ENCODE measurements at regions not wholly inside any gene's neighbourhood (a gene's known extent, or its start where the extent isn't known, plus 50 kb on each side); places are given as distances from the start of the nearest gene placed in this dataset.
"Not testable (repeated sequence)": the region's sequence is repeated elsewhere in the genome, so short reads cannot be mapped to it uniquely, and the experiment has no call there.

DNA sequence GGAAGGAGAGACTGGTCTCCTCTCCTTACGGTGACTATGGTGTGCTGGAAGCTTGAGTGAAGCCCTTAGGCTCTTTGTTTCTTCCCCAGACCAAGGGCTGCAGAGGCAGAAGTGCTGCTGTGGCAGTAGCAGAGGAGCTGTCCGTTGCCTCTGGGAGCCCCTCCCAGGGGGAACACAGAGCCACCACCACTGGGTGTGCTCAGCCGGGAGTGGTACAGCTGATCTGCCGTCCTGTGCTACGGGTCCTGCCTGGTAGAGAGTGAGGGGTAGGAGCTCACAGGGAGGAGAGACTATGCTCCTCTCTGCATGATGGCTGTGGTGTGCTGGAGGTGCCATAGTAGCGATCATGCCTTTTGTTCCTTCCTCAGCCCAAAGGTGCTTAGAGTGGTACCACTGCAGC is 318.7 kb downstream of the DOK5 start:
- no peak for DNase-seq

DNA sequence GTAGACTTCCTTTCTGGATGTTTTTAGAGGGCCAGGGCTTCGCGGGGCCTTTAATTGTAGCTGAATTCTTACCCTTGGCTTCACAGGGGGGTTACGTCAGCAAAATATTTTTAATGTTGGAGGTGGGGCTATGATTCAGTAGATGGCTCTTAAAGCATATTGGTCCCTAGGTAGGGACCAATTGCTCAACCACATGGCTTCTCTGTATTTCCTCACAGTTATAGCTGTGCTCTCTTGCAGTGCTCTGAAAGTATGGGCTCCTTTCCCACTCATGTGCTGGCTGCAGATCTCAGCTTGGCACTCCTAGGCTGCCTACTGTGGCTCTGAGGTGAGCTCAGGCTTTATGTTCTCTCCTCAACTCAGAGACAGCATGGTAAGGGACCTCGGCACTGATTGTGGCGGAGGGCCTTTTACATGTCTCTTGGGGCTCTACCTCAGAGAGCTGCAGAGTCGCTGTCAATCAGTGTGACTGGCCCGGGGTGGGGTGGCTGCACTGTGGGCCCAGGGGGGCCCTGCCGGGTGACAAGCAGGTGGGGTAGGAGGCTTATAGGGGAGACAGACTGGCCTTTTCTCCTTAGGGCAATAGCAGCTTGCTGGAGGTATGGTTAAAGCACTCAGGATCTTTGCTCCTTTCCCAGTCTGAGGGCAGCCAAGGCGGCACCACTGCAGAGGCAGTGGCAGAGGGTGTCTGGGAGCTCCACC is 318.0 kb downstream of the DOK5 start:
- DNase-seq = no peak

DNA sequence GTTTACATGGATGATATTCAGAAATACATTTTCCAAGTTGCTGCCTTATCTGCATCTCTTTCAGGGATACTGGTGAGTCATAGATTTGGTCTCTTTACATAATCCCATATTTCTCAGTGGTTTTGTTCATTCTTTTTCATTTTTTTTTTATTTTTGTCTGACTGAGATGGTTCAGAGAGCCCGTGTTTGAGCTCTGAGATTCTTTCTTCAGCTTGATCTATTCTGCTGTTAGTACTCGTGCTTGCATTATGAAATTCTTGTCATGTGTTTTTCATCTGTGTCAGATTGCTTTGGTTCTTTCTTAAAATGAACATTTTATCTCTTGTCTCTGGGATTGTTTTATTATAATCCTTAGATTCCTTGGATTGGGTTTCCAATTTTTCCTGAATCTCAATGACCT is 317.3 kb downstream of the DOK5 start:
- DNase-seq = no peak

DNA sequence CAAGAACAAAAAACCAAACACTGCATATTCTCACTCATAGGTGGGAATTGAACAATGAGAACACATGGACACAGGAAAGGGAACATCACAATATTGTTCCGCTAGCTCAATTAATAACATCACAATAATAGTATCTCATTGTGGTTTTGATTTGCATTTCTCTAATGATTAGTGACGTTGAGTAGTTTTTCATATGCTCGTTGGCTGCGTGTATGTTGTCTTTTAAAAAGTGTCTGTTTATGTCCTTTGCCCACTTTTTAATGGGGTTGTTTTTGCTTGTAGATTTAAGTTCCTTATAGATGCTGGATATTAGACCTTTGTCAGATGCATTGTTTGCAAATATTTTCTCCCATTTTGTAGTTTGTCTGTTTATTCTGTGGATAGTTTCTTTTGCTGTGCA is 312.9 kb downstream of the DOK5 start:
- DNase-seq = not testable (repeated sequence)

DNA sequence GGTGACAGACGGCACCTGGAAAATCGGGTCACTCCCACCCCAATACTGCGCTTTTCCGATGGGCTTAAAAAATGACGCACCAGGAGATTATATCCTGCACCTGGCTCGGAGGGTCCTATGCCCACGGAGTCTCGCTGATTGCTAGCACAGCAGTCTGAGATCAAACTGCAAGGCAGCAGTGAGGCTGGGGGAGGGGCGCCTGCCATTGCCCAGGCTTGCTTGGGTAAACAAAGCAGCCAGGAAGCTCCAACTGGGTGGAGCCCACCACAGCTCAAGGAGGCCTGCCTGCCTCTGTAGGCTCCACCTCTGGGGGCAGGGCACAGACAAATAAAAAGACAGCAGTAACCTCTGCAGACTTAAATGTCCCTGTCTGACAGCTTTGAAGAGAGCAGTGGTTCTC is 307.4 kb downstream of the DOK5 start:
- DNase-seq = not testable (repeated sequence)

DNA sequence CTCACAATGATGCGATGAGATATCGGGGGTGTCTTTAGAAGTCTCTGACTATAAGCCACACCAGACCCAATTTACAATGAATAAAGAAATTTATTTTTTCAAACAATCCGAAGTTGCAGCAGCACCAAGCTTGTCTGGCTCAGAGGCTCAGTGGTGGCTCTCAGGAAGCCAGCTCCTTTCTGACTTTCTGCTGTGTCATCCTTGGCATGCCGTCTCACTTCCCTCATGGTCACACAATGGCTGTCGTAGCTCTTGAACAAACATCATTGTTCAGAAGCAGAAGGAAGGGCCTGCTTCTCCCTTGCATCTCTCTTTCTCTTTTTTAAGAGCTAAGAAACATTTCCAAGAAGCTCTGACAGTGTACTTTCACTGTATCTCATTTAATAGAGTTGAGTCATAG is 299.0 kb downstream of the DOK5 start:
- no peak for DNase-seq

DNA sequence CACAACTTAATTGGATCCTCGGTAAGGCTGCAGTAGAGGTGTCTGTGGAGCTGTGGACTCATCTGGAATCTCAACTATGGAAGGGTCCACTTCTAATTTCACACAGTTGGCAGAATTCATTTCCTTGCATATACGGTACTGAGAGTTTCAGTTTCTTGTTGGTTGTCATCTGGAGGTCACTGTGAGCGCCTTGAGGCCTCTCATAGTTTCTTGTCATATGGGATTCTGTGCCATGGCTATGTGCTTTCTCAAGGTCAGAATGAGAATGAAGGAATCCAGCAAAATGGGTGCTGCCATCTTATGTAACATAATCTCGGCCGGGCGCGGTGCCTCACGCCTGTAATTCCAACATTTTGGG is 298.2 kb downstream of the DOK5 start:
- no peak for DNase-seq

DNA sequence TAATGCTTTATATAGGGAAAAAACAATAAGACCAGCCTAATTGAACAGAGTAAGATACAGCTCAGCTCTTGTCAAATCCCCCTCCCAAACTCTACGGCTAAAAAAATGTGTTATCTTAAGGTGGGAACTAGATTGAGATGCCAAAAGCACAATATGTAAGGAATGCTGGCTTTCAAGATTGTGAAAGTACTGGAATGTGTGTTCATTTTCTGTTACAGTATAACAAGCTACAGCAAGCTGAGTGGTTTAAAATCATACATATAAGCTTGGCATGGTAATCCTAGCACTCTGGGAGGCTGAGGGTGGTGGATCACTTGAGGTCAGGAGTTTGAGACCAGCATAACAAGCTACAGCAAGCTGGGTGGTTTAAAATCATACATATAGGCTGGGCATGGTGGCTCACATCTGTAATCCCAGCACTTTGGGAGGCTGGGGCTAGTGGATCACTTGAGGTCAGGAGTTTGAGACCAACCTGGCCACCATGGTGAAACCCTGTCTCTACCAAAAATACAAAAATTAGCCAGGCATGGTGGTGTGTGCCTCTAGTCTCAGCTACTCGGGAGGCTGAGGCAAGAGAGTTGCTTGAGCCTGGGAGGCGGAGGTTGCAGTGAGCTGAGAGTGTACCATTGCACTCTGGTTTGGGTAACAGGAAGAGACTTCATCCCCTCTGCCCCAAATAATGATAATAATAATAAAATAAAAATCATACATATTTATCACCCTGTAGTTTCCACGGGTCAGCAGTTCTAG is 297.7 kb downstream of the DOK5 start:
- DNase-seq = no peak

DNA sequence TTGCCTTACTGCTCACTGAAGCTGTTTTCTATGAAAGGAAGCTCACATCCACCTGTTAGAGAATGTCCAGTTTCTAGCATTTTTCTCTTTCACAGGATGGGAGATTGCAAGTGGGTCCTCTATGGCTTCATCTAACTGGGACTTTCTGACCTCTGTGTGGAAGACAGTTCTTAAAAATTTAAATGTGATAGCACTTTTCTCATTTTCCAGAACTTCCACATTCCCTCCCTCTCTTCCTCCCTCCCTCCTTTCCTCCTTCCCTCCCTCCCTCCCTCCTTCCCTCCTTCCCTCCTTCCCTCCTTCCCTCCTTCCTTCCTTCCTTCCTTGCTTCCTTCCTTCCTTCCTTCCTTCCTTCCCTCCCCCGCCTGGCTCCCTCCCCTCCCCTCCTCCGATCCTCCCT is 291.1 kb downstream of the DOK5 start:
- DNase-seq = no peak

DNA sequence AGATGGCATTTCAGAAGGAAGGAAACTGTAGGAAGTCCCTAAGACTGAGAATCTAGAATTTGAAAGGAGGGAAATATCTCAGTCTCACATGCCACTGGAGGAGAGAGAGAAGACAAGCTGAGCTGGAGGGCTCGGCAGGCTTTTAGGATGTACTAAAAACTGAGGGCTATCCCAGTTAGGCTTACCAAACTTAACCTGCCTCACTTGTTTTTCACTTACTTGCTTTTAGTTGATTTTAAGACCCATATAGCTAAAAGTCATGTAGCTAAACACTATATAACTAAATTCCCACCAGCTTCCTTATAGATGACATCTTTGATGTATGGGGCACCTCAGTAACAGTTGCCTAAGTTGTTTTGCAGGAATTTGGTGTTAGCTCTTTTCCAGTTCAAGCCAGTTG is 288.0 kb downstream of the DOK5 start:
- DNase-seq = no peak

DNA sequence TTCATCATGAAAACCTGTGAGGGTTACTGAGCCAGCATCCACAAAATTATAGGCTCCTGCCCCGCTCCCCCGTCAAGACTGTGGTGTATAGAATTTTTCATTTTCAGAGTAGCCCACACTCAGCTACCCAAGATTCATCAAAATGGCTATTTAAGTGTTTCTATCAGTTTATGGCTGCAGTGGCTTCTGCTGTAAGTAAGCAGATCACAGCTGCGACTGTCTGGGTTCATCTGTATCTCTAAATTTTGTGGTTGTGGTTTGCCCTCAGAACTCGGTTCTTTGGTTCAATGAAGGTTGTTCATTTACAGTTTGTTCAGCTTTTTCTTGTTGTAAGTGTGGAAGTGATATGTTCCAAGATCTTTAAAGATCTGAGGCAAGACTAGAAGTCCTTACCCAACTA is 284.2 kb downstream of the DOK5 start:
- no peak for DNase-seq

DNA sequence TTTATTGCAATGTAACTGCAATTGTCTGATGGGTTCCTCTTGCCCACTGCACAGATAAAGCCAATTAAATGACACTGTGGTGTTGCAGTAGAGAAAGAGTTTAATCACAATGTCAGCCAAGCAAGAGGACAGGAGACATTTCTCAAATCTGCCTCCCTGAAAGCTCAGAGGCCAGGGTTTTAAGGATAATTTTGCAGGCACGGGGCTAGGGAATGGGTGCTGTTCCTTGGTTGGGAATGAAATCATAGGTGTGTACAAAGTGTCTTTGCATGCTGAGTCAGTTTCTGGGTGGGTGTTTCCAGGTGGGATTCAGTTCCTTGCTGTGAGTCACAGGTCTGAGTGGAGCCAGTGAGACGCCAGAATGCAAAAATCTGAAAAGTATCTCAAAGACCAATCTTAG is 271.4 kb downstream of the DOK5 start:
- DNase-seq = no peak

DNA sequence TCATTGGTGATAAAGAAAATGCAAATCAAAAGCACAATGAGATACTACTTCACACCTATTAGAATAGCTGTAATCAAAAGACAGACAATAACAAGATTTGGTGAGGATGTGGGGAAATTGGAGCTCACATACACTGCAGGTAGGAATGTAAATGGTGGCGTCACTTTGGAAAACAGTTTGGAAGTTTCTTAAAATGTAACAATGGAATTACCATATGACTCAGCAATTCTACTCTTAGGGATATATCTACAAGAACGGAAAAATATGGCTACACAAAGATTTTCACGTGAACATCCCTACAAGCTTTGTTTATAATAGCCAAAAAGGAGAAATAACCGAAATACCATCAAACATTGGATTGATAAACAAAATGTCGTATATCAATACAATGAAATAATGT is 270.4 kb downstream of the DOK5 start:
- DNase-seq = no peak

DNA sequence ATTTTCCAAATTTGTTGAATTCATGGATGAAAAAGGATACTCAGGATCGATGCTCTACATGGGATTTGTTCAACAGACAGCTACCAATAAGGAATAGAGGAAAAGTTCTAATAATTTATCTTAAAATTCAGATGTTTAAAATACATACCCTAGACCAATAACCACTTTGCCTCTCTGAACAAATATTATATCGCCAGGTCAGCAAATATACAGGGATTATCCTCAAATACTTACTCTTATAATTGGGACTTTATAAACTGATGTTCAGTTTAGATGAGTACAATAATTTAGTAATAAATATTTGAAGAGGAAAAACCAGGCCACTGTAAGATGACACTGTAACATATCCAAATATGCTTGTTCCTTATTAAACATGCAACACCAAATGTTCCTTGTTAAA is 268.7 kb downstream of the DOK5 start:
- DNase-seq = no peak

DNA sequence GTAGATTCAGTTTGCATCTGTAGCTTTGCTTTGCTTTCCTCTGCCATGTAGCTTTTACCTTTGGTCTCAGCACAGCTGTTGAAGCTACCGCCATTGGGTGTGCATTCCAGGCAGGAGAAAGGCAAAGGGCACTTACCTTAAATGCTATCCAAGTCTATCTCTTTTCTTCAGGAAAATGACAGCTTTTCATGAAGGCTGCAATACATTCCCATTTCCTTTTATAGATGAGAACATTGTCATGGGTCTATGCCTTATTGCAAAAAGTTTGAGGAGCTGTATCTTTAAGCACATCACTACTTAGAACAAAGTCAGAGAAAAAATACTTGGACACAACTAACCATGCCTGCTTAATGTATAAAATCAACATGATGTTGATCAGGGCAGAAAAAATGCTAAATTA is 266.8 kb downstream of the DOK5 start:
- no peak for DNase-seq

DNA sequence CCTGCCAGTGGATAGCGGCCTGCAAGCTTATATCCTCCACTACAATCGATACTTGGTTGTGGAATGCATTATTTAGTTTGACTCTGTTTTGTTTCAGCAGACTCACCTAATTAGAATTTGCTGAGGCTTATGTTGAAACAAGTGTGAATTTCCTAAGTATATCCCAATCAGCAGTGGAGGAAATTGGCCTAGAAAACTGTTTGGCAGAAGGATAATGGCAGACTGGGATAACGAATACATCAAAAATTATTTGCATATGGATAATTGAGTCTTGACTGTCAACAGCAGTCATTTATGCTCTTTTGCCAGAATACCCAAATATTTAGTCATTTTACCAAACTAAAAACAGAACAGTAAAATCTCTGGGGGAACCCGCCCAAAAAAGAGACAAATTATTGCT is 261.0 kb downstream of the DOK5 start:
- no peak for DNase-seq

DNA sequence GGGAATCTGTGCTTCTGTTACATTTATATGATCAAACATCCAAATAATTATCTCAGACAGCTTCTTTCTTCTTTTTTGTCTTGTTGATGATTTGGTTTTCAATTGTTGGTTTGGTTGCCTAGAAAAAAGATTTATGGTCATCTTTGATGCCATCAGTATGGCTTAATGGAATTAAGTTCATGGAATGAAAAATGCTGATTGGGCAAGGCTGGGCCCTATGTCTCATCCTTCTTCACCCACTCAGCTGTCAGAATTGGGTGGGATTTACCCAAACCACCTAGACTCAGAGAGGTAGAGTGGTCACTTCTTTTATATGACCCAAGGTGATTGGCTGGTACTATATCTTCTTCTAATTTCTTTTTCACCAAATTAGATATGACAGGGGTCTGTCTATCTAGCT is 258.3 kb downstream of the DOK5 start:
- DNase-seq = no peak

DNA sequence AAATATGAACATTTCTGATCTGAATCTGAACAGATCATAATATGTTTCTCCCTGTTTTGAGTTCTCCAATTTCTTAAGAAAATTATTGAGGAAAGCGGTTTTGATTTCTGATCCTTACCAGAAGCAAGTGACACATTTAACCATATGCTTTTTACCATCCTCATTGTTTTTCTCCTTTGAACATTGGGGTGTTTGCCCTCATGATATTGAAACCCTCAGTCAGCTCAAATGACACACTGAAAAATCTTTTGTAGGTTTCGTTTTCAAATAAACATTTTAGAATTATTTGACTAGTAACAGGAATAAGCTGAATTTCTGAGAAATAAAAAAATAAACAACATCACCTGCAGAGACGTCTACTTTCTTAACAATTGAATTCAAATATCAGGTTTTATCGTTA is 252.1 kb downstream of the DOK5 start:
- no peak for DNase-seq

DNA sequence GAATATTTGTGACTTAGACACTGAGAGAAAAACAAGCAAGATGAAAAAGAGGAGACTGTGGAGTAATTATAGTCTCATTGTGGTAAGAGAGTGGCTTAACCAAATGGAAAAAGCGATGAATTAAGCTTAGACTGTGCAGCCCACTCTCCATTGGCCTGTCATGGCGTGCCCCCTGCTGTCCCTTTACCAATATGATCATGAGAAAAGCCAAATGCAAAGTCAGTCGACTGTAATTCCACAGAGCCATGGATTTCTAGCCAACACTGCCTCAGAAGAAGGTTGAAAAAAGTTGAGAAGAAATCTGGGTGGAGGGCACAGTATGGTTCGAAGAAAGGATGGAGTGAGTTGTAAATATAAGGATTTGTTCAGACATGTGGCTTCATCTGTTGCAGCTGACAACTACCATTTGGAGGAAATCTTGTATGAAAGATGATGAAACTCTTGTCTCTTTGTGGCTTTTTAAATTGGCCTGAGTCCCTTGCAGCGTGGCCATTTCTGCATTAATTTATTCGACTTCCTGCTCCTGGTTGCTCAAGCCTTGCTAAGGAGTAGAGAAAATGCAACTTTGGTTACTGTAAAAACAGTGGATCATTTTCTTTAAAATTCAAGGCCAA is 251.4 kb downstream of the DOK5 start:
- peak in 1 of 2 experiments; percentile 31 for DNase-seq

DNA sequence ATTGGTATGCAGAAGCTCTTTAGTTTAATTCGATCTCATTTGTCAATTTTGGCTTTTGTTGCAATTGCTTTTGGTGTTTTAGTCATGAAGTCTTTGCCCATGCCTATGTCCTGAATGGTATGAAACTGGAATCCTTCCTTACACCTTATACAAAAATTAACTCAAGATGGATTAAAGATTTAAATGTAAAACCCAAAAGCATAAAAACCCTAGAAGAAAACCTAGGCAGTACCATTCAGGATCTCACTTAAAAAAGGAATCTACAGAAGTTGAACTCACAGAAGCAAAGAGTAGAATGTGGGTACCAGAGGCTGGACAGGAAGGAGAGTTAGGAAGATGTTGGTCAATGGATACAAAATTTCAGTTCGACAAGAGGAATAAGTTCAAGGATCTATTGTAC is 249.9 kb downstream of the DOK5 start:
- DNase-seq = not testable (repeated sequence)

DNA sequence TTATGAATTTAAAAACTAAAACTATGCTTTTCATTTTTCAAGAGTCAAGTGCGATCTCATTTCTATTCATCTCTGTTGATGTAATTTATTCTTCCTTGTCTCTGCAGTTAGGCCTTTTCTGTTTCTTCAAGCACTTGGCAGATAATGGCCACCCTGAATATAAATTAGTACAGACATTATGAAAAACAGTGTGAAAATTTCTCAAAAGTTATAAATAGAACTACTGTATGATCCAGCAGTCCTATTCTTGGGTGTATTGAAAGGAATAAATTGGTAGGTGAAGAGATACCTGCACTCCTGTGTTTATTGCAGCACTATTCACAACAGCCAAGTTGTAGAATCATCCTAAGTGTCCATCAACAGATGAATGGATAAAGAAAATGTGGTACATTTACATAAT is 248.3 kb downstream of the DOK5 start:
- no peak for DNase-seq

DNA sequence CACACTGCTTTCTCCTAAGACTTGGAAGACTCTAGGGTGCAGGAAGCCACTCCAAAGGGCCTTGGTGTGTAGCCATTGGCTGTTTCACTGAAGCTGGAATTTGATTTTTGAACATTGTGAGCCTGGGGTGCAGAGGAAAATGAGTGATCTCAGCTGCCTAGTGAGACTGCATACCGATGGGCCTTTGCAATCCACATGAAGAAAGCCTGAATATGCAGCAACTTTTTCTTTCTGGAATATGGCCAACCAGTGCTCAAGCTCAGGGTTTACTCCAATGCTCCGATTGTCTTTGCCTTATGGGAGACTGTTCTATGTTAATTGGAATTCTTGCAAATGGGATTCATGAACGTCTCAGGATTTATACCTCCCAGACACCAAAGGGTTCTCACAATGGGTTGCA is 242.6 kb downstream of the DOK5 start:
- DNase-seq = no peak

DNA sequence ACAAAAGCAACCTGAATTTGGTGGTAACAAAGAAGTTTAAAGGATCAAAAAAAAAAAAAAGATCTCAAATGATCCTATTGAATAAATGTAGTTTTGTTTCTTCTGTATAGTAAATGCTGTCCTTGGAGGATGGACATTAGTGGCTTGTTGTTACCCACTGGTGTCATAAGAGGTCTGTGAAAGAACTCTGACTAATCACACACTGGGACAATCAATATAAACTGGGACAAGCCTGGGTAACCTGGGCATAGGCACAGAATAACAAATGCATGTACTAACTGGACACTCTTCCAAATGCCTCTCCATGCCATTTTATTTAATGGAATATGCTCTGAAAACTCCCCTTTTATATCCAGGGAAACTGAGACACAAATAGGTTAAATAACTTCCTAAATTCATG is 241.4 kb downstream of the DOK5 start:
- DNase-seq = no peak

DNA sequence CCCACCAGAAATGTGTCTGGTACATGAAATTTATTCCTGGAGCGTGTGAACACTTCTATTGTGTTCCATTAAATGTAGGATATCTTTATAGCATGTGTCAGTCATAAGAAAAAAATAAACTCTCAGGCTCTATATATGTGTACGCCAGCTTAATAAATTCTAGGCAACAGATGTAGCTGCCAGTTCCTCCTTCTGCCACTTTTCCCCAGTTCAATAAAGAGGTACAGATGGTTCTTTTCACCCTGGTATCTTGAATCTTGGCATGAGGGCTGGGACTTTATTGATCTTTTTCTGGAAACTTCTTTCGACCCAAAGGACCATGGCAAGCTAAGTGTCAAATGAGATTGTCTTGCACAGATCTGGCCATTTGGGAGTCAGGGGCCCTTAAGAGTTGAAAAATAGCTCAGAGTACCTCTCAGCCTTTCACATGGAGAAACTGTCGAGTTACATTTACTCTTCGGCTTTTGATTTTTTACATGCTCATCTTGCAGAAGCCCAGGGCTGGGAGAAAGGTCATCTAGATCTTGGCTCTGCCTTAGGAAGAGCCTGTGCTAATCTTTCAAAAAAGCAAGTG is 240.9 kb downstream of the DOK5 start:
- DNase-seq = no peak

All from NCI-H526 (cell line).